Activated CD8-positive, alpha-beta T cell treated with anti-CD3 and anti-CD28 coated beads for 36 hours (primary cell): ENCODE measurements at regions not wholly inside any gene's neighbourhood (a gene's known extent, or its start where the extent isn't known, plus 50 kb on each side); places are given as distances from the start of the nearest gene placed in this dataset.

Experiments used
- ATAC-seq: fragments of 200-7000 bp; cut with Tn5 transposase; one replicate; pipeline ENCODE4 v1.10.0; 2021; ENCODE audit warnings: mild to moderate bottlenecking, moderate library complexity
- CTCF ChIA-PET: fragments of 350-600 bp; sonication (Branson Sonifier 250); formaldehyde crosslinking; loops from one replicate; lab custom pipeline; 2021; ENCODE audit warnings: antibody characterized with exemption; lab: Charles Lee
- POLR2A ChIA-PET: fragments of 350-600 bp; sonication (Branson Sonifier 250); formaldehyde crosslinking; loops from one replicate; lab custom pipeline; 2021; ENCODE audit warnings: antibody characterized with exemption; lab: Charles Lee
- DNase-seq: peaks from one replicate; pipeline ENCODE4 v3.0.0-alpha.2; 2020
- H3K27ac Mint-ChIP-seq: one replicate; pipeline ENCODE4 v1.8.0; 2021; ENCODE audit warnings: mild to moderate bottlenecking, mixed read lengths
- H3K27me3 Mint-ChIP-seq: one replicate; pipeline ENCODE4 v1.8.0; 2021; ENCODE audit warnings: mixed read lengths
- H3K36me3 Mint-ChIP-seq: one replicate; pipeline ENCODE4 v1.8.0; 2021; ENCODE audit warnings: low read depth, mixed read lengths
- H3K4me1 Mint-ChIP-seq: one replicate; pipeline ENCODE4 v1.8.0; 2021; ENCODE audit warnings: low read depth, mixed read lengths
- H3K4me3 Mint-ChIP-seq: one replicate; pipeline ENCODE4 v1.8.0; 2021; ENCODE audit warnings: mild to moderate bottlenecking, moderate library complexity, mixed read lengths
- H3K9me3 Mint-ChIP-seq: one replicate; pipeline ENCODE4 v1.8.0; 2021; ENCODE audit warnings: mixed read lengths
- intact Hi-C: fragments of 100-400 bp; cut with micrococcal nuclease; formaldehyde crosslinking; loops from one replicate; pipeline ENCODE4 v1.10.0; 2022
- TF ChIP-seq, protein P1 (sequence below): fragments of 200-600 bp; IDR thresholded peaks from one replicate; pipeline ENCODE4 v1.8.0; 2022; ENCODE audit warnings: antibody characterized with exemption, mild to moderate bottlenecking

DNA sequence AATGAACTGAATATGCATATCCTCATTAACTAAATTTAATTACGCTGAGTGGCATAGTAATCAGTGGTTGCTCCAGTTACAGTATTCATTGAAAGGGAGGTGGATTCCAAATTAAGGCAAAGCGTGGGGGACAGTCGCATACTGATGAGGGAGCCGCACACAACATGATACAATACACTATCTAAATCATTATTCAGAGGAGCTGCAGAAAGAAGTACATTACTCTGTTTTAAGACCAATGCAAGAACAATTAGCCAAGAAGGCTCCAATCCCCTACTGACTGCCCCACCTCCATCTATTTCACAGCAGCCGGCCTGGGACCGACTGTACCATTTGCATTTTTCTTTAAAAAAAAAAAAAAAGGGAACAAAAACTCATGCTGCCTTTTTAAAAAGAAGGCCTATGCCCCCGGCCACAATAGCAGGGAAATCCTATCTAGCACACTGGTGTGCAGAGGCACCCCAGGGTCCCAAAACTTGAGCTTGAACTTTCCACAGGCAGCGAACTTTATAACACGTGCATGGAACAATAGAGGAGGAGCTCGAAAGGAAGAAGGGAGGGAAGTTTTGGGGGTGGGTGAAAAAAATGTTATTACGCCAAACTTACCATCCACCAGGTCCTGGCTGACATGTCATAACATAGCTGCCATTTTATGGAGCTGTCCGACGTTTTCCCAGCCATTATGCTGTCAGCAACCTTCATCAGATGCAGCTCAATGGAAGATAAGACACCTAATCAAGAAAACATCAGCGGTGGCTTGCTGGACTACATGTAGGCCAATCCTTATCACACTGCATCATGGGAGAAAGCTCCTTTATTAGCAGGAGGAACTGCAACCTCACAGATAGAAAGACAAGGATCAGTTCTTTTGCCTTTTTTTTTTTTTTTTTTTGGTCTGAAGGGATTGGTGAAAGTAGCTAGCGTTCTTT, 161.6 kb downstream of the ZDHHC21 start:
- no peak for DNase-seq
- TF ChIP-seq, protein P1, sequence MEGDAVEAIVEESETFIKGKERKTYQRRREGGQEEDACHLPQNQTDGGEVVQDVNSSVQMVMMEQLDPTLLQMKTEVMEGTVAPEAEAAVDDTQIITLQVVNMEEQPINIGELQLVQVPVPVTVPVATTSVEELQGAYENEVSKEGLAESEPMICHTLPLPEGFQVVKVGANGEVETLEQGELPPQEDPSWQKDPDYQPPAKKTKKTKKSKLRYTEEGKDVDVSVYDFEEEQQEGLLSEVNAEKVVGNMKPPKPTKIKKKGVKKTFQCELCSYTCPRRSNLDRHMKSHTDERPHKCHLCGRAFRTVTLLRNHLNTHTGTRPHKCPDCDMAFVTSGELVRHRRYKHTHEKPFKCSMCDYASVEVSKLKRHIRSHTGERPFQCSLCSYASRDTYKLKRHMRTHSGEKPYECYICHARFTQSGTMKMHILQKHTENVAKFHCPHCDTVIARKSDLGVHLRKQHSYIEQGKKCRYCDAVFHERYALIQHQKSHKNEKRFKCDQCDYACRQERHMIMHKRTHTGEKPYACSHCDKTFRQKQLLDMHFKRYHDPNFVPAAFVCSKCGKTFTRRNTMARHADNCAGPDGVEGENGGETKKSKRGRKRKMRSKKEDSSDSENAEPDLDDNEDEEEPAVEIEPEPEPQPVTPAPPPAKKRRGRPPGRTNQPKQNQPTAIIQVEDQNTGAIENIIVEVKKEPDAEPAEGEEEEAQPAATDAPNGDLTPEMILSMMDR = no peak
- Mint-ChIP-seq H3K9me3 (no peaks in the 10 kb centered on the region), H3K27ac (no peak overlapping the region), H3K27me3 (no peaks in the 10 kb centered on the region), H3K36me3 (no peaks in the 10 kb centered on the region), H3K4me1 (no peaks in the 10 kb centered on the region), H3K4me3 (no peak overlapping the region)
- intact Hi-C loops = no loop called here
- ATAC-seq = no peak
- CTCF ChIA-PET = no interaction called here
- POLR2A ChIA-PET = no interaction called here

DNA sequence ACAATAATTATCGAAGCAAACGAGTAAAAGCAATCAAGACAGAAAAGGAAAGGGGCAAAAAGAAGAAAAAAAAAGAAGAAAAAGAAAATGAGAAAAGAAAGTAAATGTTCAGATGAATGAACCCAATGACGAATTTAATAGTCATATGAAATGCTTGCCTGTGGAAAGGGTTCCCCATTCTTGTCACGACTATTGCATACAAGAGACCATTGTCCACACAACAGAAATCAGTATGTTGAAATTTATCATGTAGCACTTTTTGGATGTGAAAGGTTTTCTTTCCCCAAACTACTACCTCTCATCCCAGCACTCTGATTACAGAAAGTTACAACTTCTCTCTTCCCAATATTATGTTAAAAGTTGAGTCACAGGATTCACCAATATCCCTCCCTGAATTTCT, 162.4 kb downstream of the ZDHHC21 start:
- Mint-ChIP-seq H3K4me3 (no peak overlapping the region), H3K27ac (no peak overlapping the region), H3K27me3 (peaks cover 1% of the 10 kb centered on the region), H3K4me1 (no peaks in the 10 kb centered on the region), H3K36me3 (no peaks in the 10 kb centered on the region), H3K9me3 (no peaks in the 10 kb centered on the region)
- ChIA-PET CTCF (no interaction called here), POLR2A (no interaction called here)
- DNase-seq = no peak
- TF ChIP-seq, protein P1 = no peak
- intact Hi-C loops = no loop called here
- no peak for ATAC-seq

DNA sequence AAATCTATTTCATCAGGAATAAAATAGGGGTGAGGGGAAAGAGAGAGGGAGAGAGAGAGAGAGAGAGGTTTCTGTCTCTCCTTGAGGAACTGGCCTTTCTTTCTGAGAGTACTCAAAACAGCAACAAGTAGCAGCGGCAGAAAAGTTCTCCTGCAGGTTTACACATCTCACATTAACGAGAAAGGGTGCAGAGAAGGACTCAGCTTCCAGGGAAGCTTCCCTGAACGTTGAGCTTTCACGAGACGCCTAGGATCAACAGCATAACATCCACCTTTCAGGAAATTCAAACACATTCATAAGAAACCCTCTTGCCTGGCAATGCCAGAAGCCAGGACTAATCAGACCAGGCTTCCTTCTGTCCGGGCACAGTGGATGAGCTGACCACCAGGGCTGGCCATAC, 162.9 kb downstream of the ZDHHC21 start:
- TF ChIP-seq, protein P1 = no peak
- Mint-ChIP-seq H3K9me3 (no peaks in the 10 kb centered on the region), H3K4me1 (no peaks in the 10 kb centered on the region), H3K27ac (no peak overlapping the region), H3K4me3 (no peak overlapping the region), H3K27me3 (peaks cover 3% of the 10 kb centered on the region), H3K36me3 (no peaks in the 10 kb centered on the region)
- POLR2A ChIA-PET = no interaction called here
- intact Hi-C loops = no loop called here
- ATAC-seq (no peak), DNase-seq (no peak)
- CTCF ChIA-PET = no interaction called here

DNA sequence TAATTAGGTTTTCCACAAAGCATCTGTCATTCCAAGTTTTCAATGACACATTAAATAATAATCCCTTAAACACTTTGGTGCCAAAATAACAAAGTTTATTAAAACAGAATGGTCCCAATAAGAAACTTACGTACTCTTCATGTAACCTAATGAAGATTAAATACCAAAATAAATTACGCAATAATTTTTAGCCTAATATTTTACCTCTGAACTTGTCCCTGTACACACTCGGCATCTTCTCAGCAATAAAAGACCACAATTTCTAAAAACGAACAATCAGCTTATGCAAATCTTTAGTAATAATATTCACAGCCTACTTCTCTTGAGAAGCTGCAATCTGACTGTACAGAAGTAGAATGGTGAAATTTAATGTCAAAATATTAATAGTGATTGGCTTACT, 163.6 kb downstream of the ZDHHC21 start:
- Mint-ChIP-seq H3K4me1 (no peaks in the 10 kb centered on the region), H3K9me3 (no peaks in the 10 kb centered on the region), H3K36me3 (no peaks in the 10 kb centered on the region), H3K4me3 (no peak overlapping the region), H3K27ac (no peak overlapping the region), H3K27me3 (peaks cover 3% of the 10 kb centered on the region)
- DNase-seq (no peak), ATAC-seq (no peak)
- POLR2A ChIA-PET = no interaction called here
- intact Hi-C loops = no loop called here
- CTCF ChIA-PET = no interaction called here
- TF ChIP-seq, protein P1 = no peak

DNA sequence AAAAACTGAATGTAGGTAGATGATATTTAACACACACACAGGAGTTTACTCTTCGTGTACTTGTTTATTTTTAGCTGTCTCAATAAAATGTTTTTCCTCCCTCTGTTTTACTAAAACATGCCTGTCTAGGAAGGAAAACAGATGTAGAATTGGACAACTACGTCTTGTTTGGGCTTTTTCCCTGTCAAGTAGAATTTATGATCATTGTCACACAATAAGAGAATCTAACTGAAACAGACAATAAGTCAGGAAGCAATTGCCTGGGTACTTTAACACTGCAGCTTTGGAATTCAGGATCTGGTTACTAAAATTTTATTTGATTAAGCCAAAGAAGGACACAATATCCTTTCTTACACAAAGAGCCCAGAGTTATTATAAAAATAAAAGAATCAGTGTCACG, 164.2 kb downstream of the ZDHHC21 start:
- H3K36me3 Mint-ChIP-seq = no peaks in the 10 kb centered on the region
- ChIA-PET POLR2A (no interaction called here), CTCF (no interaction called here)
- peaks cover 3% of the 10 kb centered on the region for H3K27me3 Mint-ChIP-seq
- ATAC-seq (no peak), DNase-seq (no peak)
- no peaks in the 10 kb centered on the region for H3K4me1 Mint-ChIP-seq
- H3K4me3 Mint-ChIP-seq = no peak overlapping the region
- intact Hi-C loops = no loop called here
- TF ChIP-seq, protein P1 = no peak
- no peaks in the 10 kb centered on the region for H3K9me3 Mint-ChIP-seq
- no peak overlapping the region for H3K27ac Mint-ChIP-seq
